A549 (cell line): ENCODE measurements at regions not wholly inside any gene's neighbourhood (a gene's known extent, or its start where the extent isn't known, plus 50 kb on each side); places are given as distances from the start of the nearest gene placed in this dataset.
"Not testable (repeated sequence)": the region's sequence is repeated elsewhere in the genome, so short reads cannot be mapped to it uniquely, and the experiment has no call there.

ENCODE experiments used
- ATAC-seq, 2 experiments: fragments of 200-7000 bp in 1 of 2; fragments of >200 bp in 1 of 2; cut with Nextera tagmentation in 1 of 2; cut with Tn5 transposase in 1 of 2; 3 replicates each; pipeline versions ENCODE4 v1.8.0 to v1.9.1; 2018 to 2020; ENCODE audit warnings: mild to moderate bottlenecking in 1 of 2, moderate library complexity in 1 of 2
- CTCF ChIA-PET: fragments of 300-600 bp; sonication (Branson Sonifier 250); formaldehyde crosslinking; extraction: SDS; loops from one replicate; lab custom pipeline; 2021; ENCODE audit warnings: antibody characterized with exemption, inconsistent platforms; lab: Yijun Ruan, JAX
- POLR2A ChIA-PET: fragments of 350-600 bp; formaldehyde crosslinking; extraction: SDS; loops from one replicate; lab custom pipeline; 2021; ENCODE audit warnings: antibody characterized with exemption, inconsistent platforms; lab: Yijun Ruan, JAX
- DNase-seq, 2 experiments: peaks; one replicate each; pipeline versions ENCODE4 v3.0.0 to v3.0.0-alpha.2; 2011 to 2016; ENCODE audit warnings: low read depth in 1 of 2, low spot score in 1 of 2
- FAIRE-seq: peaks from 2 replicates; lab custom pipeline; 2011; peaks lifted over from hg19 to GRCh38; lab: Jason Lieb, UNC
- H3K27ac ChIP-seq, 2 experiments: fragments of >200 bp; sonication (Bioruptor Twin); formaldehyde crosslinking; 3 replicates each; pipeline ENCODE4 v1.5.1; 2016 to 2017
- H3K4me1 ChIP-seq: fragments of >200 bp; sonication (Bioruptor Twin); formaldehyde crosslinking; 3 replicates; pipeline ENCODE4 v1.6.1; 2016
- H3K4me2 ChIP-seq: fragments of >200 bp; sonication (Bioruptor Twin); formaldehyde crosslinking; 3 replicates; pipeline ENCODE4 v1.6.1; 2016
- H3K4me3 ChIP-seq: fragments of >200 bp; sonication (Bioruptor Twin); formaldehyde crosslinking; 3 replicates; pipeline ENCODE4 v1.5.1; 2016
- H3K9me3 ChIP-seq: fragments of >200 bp; sonication (Bioruptor Twin); formaldehyde crosslinking; 3 replicates; pipeline ENCODE4 v1.6.1; 2016
- BHLHE40 ChIP-seq: IDR thresholded peaks from 2 replicates; pipeline ENCODE4 v1.6.1; 2012; ENCODE audit warnings: low read depth, low read length, inconsistent platforms
- CHD2 ChIP-seq: fragments of 150-350 bp; IDR thresholded peaks from 2 replicates; pipeline ENCODE4 v1.6.1; 2014; ENCODE audit warnings: low read length; ENCODE audit not compliant: partially characterized antibody
- EHF ChIP-seq: fragments of 250-450 bp; sonication (Bioruptor Pico); IDR thresholded peaks from 2 replicates; pipeline ENCODE4 v1.5.0; 2020; ENCODE audit warnings: mild to moderate bottlenecking
- GATA3 ChIP-seq: IDR thresholded peaks from 2 replicates; pipeline ENCODE4 v1.6.1; 2012; ENCODE audit warnings: borderline replicate concordance
- HES2 ChIP-seq: fragments of >200 bp; sonication (Bioruptor Twin); formaldehyde crosslinking; IDR thresholded peaks from 2 replicates; pipeline ENCODE4 v1.6.1; 2016
- HOXA7 ChIP-seq: fragments of 250-450 bp; sonication (Bioruptor Pico); IDR thresholded peaks from 2 replicates; pipeline ENCODE4 v1.5.0; 2020; ENCODE audit warnings: mild to moderate bottlenecking, moderate library complexity
- HOXB5 ChIP-seq: fragments of 250-450 bp; sonication (Bioruptor Pico); IDR thresholded peaks from 2 replicates; pipeline ENCODE4 v1.5.0; 2020; ENCODE audit warnings: mild to moderate bottlenecking, moderate library complexity
- JUN ChIP-seq, 2 experiments: fragments of >200 bp; sonication (Bioruptor Twin); formaldehyde crosslinking; IDR thresholded peaks; 2 replicates in 1 of 2; 3 replicates in 1 of 2; pipeline ENCODE4 v1.6.1; 2016 to 2017
- KDM1A ChIP-seq: fragments of 200-600 bp; sonication (generic); IDR thresholded peaks from 2 replicates; pipeline ENCODE4 v1.6.1; 2016; ENCODE audit warnings: low read depth, mild to moderate bottlenecking
- KDM5A ChIP-seq: fragments of 200-600 bp; sonication (generic); IDR thresholded peaks from 2 replicates; pipeline ENCODE4 v1.6.1; 2016; ENCODE audit warnings: antibody characterized with exemption, mild to moderate bottlenecking
- MAX ChIP-seq: IDR thresholded peaks from 2 replicates; pipeline ENCODE4 v1.6.1; 2012
- NPAS2 ChIP-seq: fragments of 250-450 bp; sonication (Bioruptor Pico); IDR thresholded peaks from 2 replicates; pipeline ENCODE4 v1.8.0; 2022; ENCODE audit warnings: mild to moderate bottlenecking, moderate library complexity, borderline replicate concordance
- RAD21 ChIP-seq, 2 experiments: fragments of >200 bp in 1 of 2; sonication (Bioruptor Twin) in 1 of 2; formaldehyde crosslinking in 1 of 2; IDR thresholded peaks in 1 of 2; conservative IDR thresholded peaks in 1 of 2; 2 replicates in 1 of 2; 3 replicates in 1 of 2; pipeline ENCODE4 v1.6.1; 2012 to 2018; ENCODE audit warnings: inconsistent platforms in 1 of 2
- RNF2 ChIP-seq: fragments of 200-600 bp; sonication (generic); IDR thresholded peaks from 2 replicates; pipeline ENCODE4 v1.6.1; 2016; ENCODE audit warnings: low read depth, mild to moderate bottlenecking, antibody characterized with exemption, moderate library complexity, borderline replicate concordance
- WGBS: methylation state at CpG from one replicate; pipeline ENCODE4 v1.1.6; 2017; ENCODE audit errors: missing lambda C conversion rate; 5-methylcytosine and 5-hydroxymethylcytosine counted together
- TF ChIP-seq, protein P1 (sequence below): fragments of 250-450 bp; sonication (Bioruptor Pico); IDR thresholded peaks from 2 replicates; pipeline ENCODE4 v1.5.0; 2021; ENCODE audit warnings: mild to moderate bottlenecking, moderate library complexity, borderline replicate concordance

DNA sequence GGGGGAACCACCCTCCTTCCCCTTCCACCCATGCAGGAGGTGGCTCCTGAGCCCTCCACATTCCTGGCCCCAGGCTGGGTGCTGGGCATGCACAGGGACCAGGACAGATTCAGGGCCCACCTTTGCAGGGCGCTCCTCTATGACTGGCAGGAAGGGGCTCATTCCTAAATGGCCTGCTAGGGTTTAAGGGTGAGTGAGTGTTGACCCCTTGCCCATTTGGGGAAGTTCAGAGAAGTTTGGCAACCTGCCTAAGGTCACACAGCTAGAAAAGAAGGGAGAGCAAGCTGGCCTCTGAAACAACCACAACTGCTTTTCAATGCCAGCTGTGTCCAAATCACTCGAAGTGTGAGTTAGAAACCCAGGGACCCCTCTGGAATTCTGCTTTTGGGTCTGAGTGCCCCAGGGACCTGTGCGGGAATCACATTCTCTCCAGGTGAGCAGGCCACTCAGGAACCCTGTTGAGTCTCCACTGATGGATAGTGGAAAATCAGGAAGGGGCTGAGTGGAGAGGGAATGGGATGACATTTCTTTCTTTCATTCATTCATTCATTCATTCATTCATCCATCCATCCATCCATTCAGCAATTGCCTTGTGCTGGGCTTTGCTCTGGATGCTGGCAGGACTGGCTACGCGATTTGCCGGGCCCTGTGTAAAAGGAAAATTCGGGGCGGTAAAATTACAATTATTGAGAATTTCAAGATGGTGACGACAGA is 191.9 kb downstream of the C9orf50 start:
- no peak for ATAC-seq
- H3K4me3 ChIP-seq = no peak overlapping the region
- POLR2A ChIA-PET = no interaction called here
- CTCF ChIA-PET = interaction anchor here (1.3 kb wide), 1 partner anchor 8 kb away, joined by 4 read pairs; no protein-coding TSS in a partner anchor
- 74% methylated on average over 8 of the region's 9 CpGs for WGBS
- FAIRE-seq = no peak
- H3K27ac ChIP-seq = peak overlapping the region in 1 of 2 experiments; percentile 47; a peak in 2 of 6 replicates
- H3K4me2 ChIP-seq = no peak overlapping the region
- no peaks in the 10 kb centered on the region for H3K9me3 ChIP-seq
- H3K4me1 ChIP-seq = no peaks in the 10 kb centered on the region; the same call in 2 of the 3 replicates
- DNase-seq = no peak
- TF ChIP-seq RNF2 (no peak), NPAS2 (no peak), HOXB5 (CRISPR knock-in tag) (no peak), CHD2 (no peak), GATA3 (no peak)
- TF ChIP-seq, protein P1, sequence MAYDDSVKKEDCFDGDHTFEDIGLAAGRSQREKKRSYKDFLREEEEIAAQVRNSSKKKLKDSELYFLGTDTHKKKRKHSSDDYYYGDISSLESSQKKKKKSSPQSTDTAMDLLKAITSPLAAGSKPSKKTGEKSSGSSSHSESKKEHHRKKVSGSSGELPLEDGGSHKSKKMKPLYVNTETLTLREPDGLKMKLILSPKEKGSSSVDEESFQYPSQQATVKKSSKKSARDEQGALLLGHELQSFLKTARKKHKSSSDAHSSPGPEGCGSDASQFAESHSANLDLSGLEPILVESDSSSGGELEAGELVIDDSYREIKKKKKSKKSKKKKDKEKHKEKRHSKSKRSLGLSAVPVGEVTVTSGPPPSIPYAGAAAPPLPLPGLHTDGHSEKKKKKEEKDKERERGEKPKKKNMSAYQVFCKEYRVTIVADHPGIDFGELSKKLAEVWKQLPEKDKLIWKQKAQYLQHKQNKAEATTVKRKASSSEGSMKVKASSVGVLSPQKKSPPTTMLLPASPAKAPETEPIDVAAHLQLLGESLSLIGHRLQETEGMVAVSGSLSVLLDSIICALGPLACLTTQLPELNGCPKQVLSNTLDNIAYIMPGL (CRISPR knock-in tag) = no peak

- H3K4me3 ChIP-seq = no peak overlapping the region
- FAIRE-seq = no peak
- TF ChIP-seq HES2 (no peak), MAX (no peak), KDM1A (no peak), EHF (CRISPR knock-in tag) (no peak), KDM5A (no peak), JUN (IDR thresholded peaks at IDR 0.05) (no peak), HOXA7 (CRISPR knock-in tag) (no peak)
- TF ChIP-seq, all 56 proteins: peak for 0
- Histone ChIP-seq H3K4me1 (peaks cover 14% of the 10 kb centered on the region), H3K27ac (0 out of 6 replicates have a peak overlapping the region, but pooled peaks of 1 of the 2 experiments have one; percentile 31), H3K9me3 (no peaks in the 10 kb centered on the region), H3K4me2 (no peak overlapping the region)
- ATAC-seq = no peak
- WGBS = 77% methylated on average over 9 of the region's 9 CpGs
- ChIA-PET POLR2A (no interaction called here), CTCF (interaction anchor here (0.6 to 1.2 kb wide), 5 partner anchors 8 to 330 kb away, joined by 3 read pairs; no protein-coding TSS in a partner anchor)
- no peak for DNase-seq
Observed at GRCh38 chr9:129427149-129427548, 193.8 kb downstream of the C9orf50 start.

GRCh38 chr9:129423755-129424154 is 197.1 kb downstream of the C9orf50 start:
- DNase-seq, CTCF ChIA-PET, H3K4me2 ChIP-seq, ATAC-seq, H3K9me3 ChIP-seq, H3K4me3 ChIP-seq, FAIRE-seq, POLR2A ChIA-PET: not testable (repeated sequence)
- H3K4me1 ChIP-seq = peaks cover 15% of the 10 kb centered on the region
- WGBS = 83% methylated on average over 8 of the region's 8 CpGs
- H3K27ac ChIP-seq = peak overlapping the region in 1 of 2 experiments; percentile 98; a peak in 3 of 6 replicates

- 63% methylated on average over 6 of the region's 6 CpGs for WGBS
- Histone ChIP-seq H3K4me3 (no peak overlapping the region), H3K9me3 (no peaks in the 10 kb centered on the region), H3K4me2 (0 out of 3 replicates have a peak overlapping the region, but pooled peaks have one; percentile 0), H3K4me1 (peaks cover 19% of the 10 kb centered on the region), H3K27ac (peak overlapping the region; percentile 49 to 98)
- ChIA-PET CTCF (interaction anchor here (1.1 kb wide), 1 partner anchor 14 kb away, joined by 5 read pairs; no protein-coding TSS in a partner anchor), POLR2A (no interaction called here)
- no peak for TF ChIP-seq RAD21 (conservative IDR thresholded peaks at IDR 0.05 in 1 of 2, IDR thresholded peaks at IDR 0.05 in 1 of 2)
- TF ChIP-seq HES2 = no peak
- no peak for TF ChIP-seq BHLHE40
- DNase-seq (no peak), FAIRE-seq (no peak), ATAC-seq (no peak; a peak in 2 of 6 replicates)
Observed at GRCh38 chr9:129423216-129423615, 197.7 kb downstream of the C9orf50 start.
